Thoracic aorta (tissue), 2 donors: ENCODE measurements at regions not wholly inside any gene's neighbourhood (a gene's known extent, or its start where the extent isn't known, plus 50 kb on each side); places are given as distances from the start of the nearest gene placed in this dataset.

ENCODE experiments used
- ATAC-seq: fragments of 150-250 bp; one replicate; pipeline ENCODE4 v1.8.0; 2017; ENCODE audit warnings: low read depth; ENCODE audit not compliant: insufficient number of reproducible peaks, low FRiP score
- DNase-seq: peaks from one replicate; pipeline ENCODE4 v3.0.0-alpha.2; 2020; ENCODE audit warnings: low spot score
- H3K27ac ChIP-seq, 2 donors: fragments of 200-600 bp; sonication (generic); 1 replicate in 1 of 2; 2 replicates in 1 of 2; pipeline ENCODE4 v1.5.1; 2016; ENCODE audit warnings: mild to moderate bottlenecking in 2 of 2, moderate library complexity in 2 of 2
- H3K27me3 ChIP-seq: fragments of 200-600 bp; sonication (generic); replicated peaks from 2 replicates; pipeline ENCODE4 v1.6.0; 2016; ENCODE audit warnings: mild to moderate bottlenecking; ENCODE audit not compliant: insufficient read depth
- H3K36me3 ChIP-seq: fragments of 200-600 bp; sonication (generic); one replicate; pipeline ENCODE4 v1.5.1; 2016
- H3K4me1 ChIP-seq, 2 donors: fragments of 200-600 bp; sonication (generic); 1 replicate in 1 of 2; 2 replicates in 1 of 2; pipeline versions ENCODE4 v1.5.1 to v1.6.0; 2016; ENCODE audit warnings: low read depth in 2 of 2, mild to moderate bottlenecking in 1 of 2; ENCODE audit not compliant: control insufficient read depth in 1 of 2
- H3K4me3 ChIP-seq: fragments of 200-600 bp; sonication (generic); 2 replicates; pipeline ENCODE4 v1.5.1; 2016; ENCODE audit warnings: mild to moderate bottlenecking
- H3K9me3 ChIP-seq: fragments of 200-600 bp; sonication (generic); 2 replicates; pipeline ENCODE4 v1.5.1; 2016
- CTCF ChIP-seq: fragments of 200-600 bp; sonication (generic); IDR thresholded peaks from one replicate; pipeline ENCODE4 v1.5.1; 2019; ENCODE audit warnings: antibody characterized with exemption

GRCh38 chr10:117674646-117675045 is 132.1 kb downstream of the EMX2 start:
- Histone ChIP-seq H3K27me3 (no peaks in the 10 kb centered on the region), H3K27ac (no peak overlapping the region), H3K36me3 (no peaks in the 10 kb centered on the region), H3K4me1 (no peaks in the 10 kb centered on the region), H3K4me3 (no peak overlapping the region), H3K9me3 (no peaks in the 10 kb centered on the region)
- DNase-seq (no peak), ATAC-seq (no peak)
- TF ChIP-seq CTCF, result no peak

- H3K27me3 ChIP-seq, result no peaks in the 10 kb centered on the region
- no peak for DNase-seq
- no peaks in the 10 kb centered on the region for H3K36me3 ChIP-seq
- H3K4me3 ChIP-seq, result no peak overlapping the region
- no peaks in the 10 kb centered on the region for H3K4me1 ChIP-seq
- no peak overlapping the region for H3K27ac ChIP-seq
- ATAC-seq, result no peak
- no peaks in the 10 kb centered on the region for H3K9me3 ChIP-seq
- TF ChIP-seq CTCF, result no peak
Observed at GRCh38 chr10:117675514-117676055, 133.0 kb downstream of the EMX2 start.

GRCh38 chr10:117677239-117677638 is 134.7 kb downstream of the EMX2 start:
- Histone ChIP-seq H3K27me3 (no peaks in the 10 kb centered on the region), H3K9me3 (no peaks in the 10 kb centered on the region), H3K27ac (no peak overlapping the region), H3K36me3 (no peaks in the 10 kb centered on the region), H3K4me1 (no peaks in the 10 kb centered on the region), H3K4me3 (no peak overlapping the region)
- DNase-seq (no peak), ATAC-seq (no peak)
- TF ChIP-seq CTCF, result no peak

DNA sequence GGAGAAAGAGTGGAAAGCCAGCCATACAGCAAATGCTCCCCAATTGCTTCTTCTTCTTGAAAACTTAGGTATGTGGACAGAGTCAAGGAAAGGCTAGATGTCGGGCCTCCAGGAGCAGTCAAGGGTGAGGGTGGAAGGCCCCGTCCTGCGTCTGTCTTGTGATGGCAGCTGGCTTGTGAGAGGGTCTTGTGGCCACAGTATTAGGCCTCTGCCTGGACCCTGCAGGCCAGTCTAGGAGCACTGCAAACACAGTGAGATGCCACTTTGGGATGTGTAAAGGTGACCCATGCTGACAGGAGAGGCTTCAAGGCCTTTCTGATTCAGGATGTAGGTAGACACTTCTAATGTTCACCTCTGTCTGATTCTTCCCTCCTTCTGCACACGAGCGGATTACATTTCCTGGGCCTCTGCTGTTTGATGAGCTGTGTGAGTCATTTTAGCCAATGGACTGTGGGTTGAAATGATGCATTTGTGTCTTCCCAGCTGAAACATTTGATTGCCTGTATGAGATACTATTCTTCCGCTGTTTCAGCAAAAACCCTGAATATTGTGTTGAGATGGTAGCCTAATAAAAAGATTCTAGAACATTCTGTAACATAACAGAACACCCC is 135.4 kb downstream of the EMX2 start:
- Histone ChIP-seq H3K27me3 (no peaks in the 10 kb centered on the region), H3K4me3 (no peak overlapping the region), H3K27ac (no peak overlapping the region), H3K4me1 (no peaks in the 10 kb centered on the region), H3K9me3 (no peaks in the 10 kb centered on the region), H3K36me3 (no peaks in the 10 kb centered on the region)
- TF ChIP-seq CTCF, result no peak
- ATAC-seq (no peak), DNase-seq (no peak)

GRCh38 chr10:117680601-117681000 is 138.1 kb downstream of the EMX2 start:
- no peak for ATAC-seq
- no peaks in the 10 kb centered on the region for H3K9me3 ChIP-seq
- H3K27ac ChIP-seq, result no peak overlapping the region
- H3K27me3 ChIP-seq, result no peaks in the 10 kb centered on the region
- no peaks in the 10 kb centered on the region for H3K36me3 ChIP-seq
- H3K4me3 ChIP-seq, result no peak overlapping the region
- no peak for DNase-seq
- no peaks in the 10 kb centered on the region for H3K4me1 ChIP-seq
- TF ChIP-seq CTCF, result no peak
